HG02938 (cell line): ENCODE measurements at regions not wholly inside any gene's neighbourhood (a gene's known extent, or its start where the extent isn't known, plus 50 kb on each side); places are given as distances from the start of the nearest gene placed in this dataset.
"Not testable (repeated sequence)": the region's sequence is repeated elsewhere in the genome, so short reads cannot be mapped to it uniquely, and the experiment has no call there.

Source experiments
- ATAC-seq: cut with Tn5 transposase; IDR thresholded peaks from one replicate; pipeline ENCODE4 v1.9.1; 2021; ENCODE audit warnings: mild to moderate bottlenecking, moderate library complexity; ENCODE audit not compliant: unreplicated experiment

GRCh38 chr7:97373736-97374135 is 256.2 kb downstream of the SDHAF3 start:
- no peak for ATAC-seq

- no peak for ATAC-seq
Observed at GRCh38 chr7:97377713-97378112, 260.2 kb downstream of the SDHAF3 start.

GRCh38 chr7:97381815-97382554 is 264.5 kb downstream of the SDHAF3 start:
- no peak for ATAC-seq

GRCh38 chr7:97390052-97390451 is 272.6 kb downstream of the SDHAF3 start:
- ATAC-seq, result no peak

GRCh38 chr7:97390915-97391593 is 273.6 kb downstream of the SDHAF3 start:
- no peak for ATAC-seq

- no peak for ATAC-seq
Observed at GRCh38 chr7:97401398-97401797, 283.9 kb downstream of the SDHAF3 start.

GRCh38 chr7:97405835-97406234 is 288.3 kb downstream of the SDHAF3 start:
- ATAC-seq, result no peak

GRCh38 chr7:97407106-97407505 is 289.6 kb downstream of the SDHAF3 start:
- ATAC-seq, result no peak

- ATAC-seq, result no peak
Observed at GRCh38 chr7:97409346-97409745, 291.8 kb downstream of the SDHAF3 start.

- ATAC-seq, result no peak
Observed at GRCh38 chr7:97418312-97418711, 300.8 kb downstream of the SDHAF3 start.

GRCh38 chr7:97419898-97420297 is 302.4 kb downstream of the SDHAF3 start:
- ATAC-seq, result no peak

- ATAC-seq, result no peak
Observed at GRCh38 chr7:97421307-97421930, 303.9 kb downstream of the SDHAF3 start.

- no peak for ATAC-seq
Observed at GRCh38 chr7:97422046-97422445, 304.5 kb downstream of the SDHAF3 start.

- ATAC-seq, result no peak
Observed at GRCh38 chr7:97430006-97430405, 301.9 kb upstream of the TAC1 start.

- ATAC-seq, result no peak
Observed at GRCh38 chr7:97439637-97440214, 292.2 kb upstream of the TAC1 start.

- ATAC-seq, result no peak
Observed at GRCh38 chr7:97446361-97446760, 285.5 kb upstream of the TAC1 start.

GRCh38 chr7:97449448-97449847 is 282.4 kb upstream of the TAC1 start:
- not testable (repeated sequence) for ATAC-seq

- ATAC-seq, result no peak
Observed at GRCh38 chr7:97450516-97450915, 281.4 kb upstream of the TAC1 start.

- ATAC-seq, result no peak
Observed at GRCh38 chr7:97454636-97455035, 277.2 kb upstream of the TAC1 start.

- ATAC-seq, result no peak
Observed at GRCh38 chr7:97457054-97457453, 274.8 kb upstream of the TAC1 start.

- no peak for ATAC-seq
Observed at GRCh38 chr7:97460433-97460832, 271.5 kb upstream of the TAC1 start.

- no peak for ATAC-seq
Observed at GRCh38 chr7:97461596-97461995, 270.3 kb upstream of the TAC1 start.
